Astrocyte of the spinal cord (primary cell): ENCODE measurements at regions not wholly inside any gene's neighbourhood (a gene's known extent, or its start where the extent isn't known, plus 50 kb on each side); places are given as distances from the start of the nearest gene placed in this dataset.

Experiments used
- DNase-seq: peaks from one replicate; pipeline ENCODE4 v3.0.0; 2011; ENCODE audit warnings: low read depth, low spot score
- H3K4me3 ChIP-seq: 2 replicates; pipeline ENCODE4 v1.5.1; 2011; ENCODE audit warnings: low read depth, mild to moderate bottlenecking, low read length, moderate library complexity
- in situ Hi-C: cut with HindIII; loops from 2 replicates; pipeline ENCODE4 v1.10.0; 2017; ENCODE audit warnings: low sequenced_read_pairs
- TF ChIP-seq, protein P1 (sequence below): IDR thresholded peaks from 2 replicates; pipeline ENCODE4 v1.5.1; 2012; ENCODE audit warnings: low read depth, mild to moderate bottlenecking, low read length, inconsistent platforms

DNA sequence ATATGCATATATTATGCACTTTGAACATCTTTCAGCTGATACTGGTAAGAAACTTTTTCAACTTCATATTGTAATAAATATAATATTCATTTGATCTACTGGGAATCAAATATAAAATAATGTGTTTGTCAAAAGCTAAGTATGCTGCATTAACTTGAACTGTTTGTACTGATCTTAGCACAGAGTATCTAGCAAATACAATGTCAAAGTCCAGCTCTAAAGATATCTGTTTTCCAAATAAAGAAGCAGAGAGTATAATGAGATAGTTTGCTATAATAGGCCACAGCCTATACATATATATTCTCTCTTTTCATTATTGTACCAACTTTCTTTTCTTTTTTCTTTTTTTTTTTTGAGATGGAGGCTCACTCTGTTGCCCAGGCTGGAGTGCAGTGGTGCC, 417.0 kb downstream of the TMEM161B start:
- in situ Hi-C loops: no loop called here
- no peak for DNase-seq
- H3K4me3 ChIP-seq: no peak overlapping the region
- TF ChIP-seq, protein P1, sequence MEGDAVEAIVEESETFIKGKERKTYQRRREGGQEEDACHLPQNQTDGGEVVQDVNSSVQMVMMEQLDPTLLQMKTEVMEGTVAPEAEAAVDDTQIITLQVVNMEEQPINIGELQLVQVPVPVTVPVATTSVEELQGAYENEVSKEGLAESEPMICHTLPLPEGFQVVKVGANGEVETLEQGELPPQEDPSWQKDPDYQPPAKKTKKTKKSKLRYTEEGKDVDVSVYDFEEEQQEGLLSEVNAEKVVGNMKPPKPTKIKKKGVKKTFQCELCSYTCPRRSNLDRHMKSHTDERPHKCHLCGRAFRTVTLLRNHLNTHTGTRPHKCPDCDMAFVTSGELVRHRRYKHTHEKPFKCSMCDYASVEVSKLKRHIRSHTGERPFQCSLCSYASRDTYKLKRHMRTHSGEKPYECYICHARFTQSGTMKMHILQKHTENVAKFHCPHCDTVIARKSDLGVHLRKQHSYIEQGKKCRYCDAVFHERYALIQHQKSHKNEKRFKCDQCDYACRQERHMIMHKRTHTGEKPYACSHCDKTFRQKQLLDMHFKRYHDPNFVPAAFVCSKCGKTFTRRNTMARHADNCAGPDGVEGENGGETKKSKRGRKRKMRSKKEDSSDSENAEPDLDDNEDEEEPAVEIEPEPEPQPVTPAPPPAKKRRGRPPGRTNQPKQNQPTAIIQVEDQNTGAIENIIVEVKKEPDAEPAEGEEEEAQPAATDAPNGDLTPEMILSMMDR: no peak

DNA sequence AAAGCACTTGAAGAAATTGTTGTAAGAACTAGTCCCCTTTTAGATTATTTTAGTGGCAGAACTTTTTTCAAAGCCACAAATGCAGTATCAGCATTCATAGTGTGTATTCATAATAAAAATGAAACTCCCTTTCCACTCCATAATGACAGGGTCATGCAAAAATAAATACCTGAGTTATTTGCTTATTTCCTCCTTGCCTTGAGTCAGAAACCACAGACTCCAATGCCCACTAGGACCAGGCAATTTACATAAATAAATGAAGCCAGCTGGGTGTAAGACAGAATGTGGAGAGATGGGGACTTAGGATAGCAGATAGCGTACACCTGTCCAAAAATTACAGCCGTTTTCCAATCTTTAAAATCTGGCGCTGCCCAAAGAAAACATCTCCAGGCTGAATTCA, 417.8 kb downstream of the TMEM161B start:
- in situ Hi-C loops: no loop called here
- DNase-seq: peak; percentile 9
- TF ChIP-seq, protein P1: no peak
- H3K4me3 ChIP-seq: no peak overlapping the region

DNA sequence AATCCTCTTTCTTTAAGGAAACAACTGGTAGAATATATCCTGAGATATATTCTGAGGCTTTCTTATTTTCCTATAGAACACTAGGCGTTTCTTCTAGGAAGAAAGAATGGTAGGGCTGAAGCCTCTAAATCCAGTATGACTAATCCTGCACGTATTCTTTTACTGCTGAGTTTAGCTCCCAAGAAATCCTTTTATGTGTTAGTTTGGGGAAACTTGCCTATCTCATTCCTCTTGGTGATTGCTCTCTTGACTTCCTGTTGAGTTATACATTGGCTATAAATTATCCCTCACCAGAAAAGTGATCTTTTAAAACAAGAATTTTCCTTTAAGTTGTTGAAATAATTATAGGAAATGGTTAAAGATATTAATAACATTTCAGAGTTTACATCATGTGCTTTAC, 422.9 kb downstream of the TMEM161B start:
- DNase-seq: peak; percentile 49
- in situ Hi-C loops: no loop called here
- TF ChIP-seq, protein P1: no peak
- H3K4me3 ChIP-seq: no peak overlapping the region

DNA sequence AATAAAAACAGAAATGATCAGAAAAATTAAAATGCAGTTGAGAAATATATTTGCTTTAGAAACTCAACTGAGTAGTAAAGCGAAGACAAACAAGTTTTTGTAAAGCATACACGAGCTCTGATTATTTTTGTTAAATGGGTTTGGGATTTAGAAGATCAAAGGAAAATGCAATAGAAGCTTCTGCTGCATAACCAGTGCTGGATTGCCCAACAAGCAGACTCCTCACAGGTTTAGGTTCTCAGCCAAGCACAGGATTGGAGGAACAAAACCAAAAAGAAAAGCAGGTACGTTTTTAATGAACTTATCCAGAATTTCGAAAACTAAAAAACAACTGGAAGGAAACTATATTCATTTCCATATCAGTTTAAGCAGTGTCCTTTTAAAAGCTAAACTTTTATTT, 423.8 kb downstream of the TMEM161B start:
- TF ChIP-seq, protein P1: no peak
- no peak for DNase-seq
- in situ Hi-C loops: no loop called here
- H3K4me3 ChIP-seq: no peak overlapping the region

DNA sequence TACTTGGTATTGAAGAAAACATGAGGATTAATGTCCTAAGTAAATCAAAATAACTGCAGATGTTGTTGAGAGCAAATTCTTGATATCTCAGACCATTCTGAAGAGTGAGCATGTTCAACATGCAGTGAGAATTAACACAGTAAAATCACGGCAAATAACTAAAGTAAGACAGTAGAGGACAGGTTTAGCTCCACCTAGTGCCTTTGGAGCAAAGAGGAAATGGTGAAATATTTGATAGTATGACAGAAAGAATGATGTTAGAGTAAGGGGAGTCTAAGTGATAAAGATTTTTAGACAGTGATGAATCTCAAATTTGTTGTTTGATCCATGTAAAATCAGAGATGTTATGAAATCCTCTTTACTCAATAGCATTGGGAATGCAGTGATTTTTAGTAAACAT, 424.2 kb downstream of the TMEM161B start:
- no peak for DNase-seq
- TF ChIP-seq, protein P1: no peak
- in situ Hi-C loops: no loop called here
- no peak overlapping the region for H3K4me3 ChIP-seq

DNA sequence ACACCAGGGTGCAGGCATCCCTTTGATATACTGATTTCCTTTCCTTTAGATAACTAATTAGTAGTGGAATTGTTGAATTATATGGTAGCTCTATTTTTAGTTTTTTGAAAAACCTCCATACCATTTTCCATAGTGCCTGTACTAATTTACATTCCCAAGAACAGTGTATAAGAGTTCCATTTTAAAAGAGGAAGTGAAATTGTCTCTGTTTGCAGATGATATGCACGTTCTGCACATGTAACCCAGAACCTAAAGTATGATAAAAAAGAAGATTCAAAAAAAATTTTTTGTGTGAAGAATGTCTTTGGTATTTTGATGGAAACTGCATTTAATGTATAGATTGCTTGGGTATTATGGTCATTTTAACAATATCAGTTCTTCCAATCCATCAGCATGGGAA, 424.0 kb upstream of the CCNH start:
- in situ Hi-C loops: no loop called here
- DNase-seq: no peak
- TF ChIP-seq, protein P1: no peak
- H3K4me3 ChIP-seq: no peak overlapping the region

DNA sequence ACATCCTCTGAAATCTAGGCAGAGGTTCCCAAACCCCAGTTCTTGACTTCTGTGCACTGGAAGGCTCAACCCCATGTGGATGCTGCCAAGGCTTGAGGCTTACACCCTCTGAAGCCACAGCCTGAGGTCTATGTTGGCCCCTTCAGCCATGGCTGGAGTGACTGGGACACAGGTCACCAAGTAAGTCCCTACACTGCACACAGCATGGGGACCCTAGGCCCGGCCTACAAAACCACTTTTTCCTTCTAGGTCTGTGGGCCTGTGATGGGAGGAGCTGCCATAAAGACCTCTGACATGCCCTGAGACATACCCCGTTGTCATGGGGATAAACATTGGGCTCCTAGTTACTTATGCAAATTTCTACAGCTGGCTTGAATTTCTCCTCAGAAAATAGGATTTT, 418.8 kb upstream of the CCNH start:
- in situ Hi-C loops: no loop called here
- no peak overlapping the region for H3K4me3 ChIP-seq
- no peak for DNase-seq
- TF ChIP-seq, protein P1: no peak
